Activated CD4-positive, alpha-beta T cell treated with anti-CD3 and anti-CD28 coated beads for 36 hours (primary cell): ENCODE measurements at regions not wholly inside any gene's neighbourhood (a gene's known extent, or its start where the extent isn't known, plus 50 kb on each side); places are given as distances from the start of the nearest gene placed in this dataset.

Experiments
- ATAC-seq: fragments of 200-7000 bp; cut with Tn5 transposase; one replicate; pipeline ENCODE4 v1.10.0; 2021; ENCODE audit warnings: mild to moderate bottlenecking, moderate library complexity
- CTCF ChIA-PET: fragments of 350-600 bp; sonication (Branson Sonifier 250); formaldehyde crosslinking; loops from one replicate; lab custom pipeline; 2021; ENCODE audit warnings: antibody characterized with exemption; lab: Charles Lee
- POLR2A ChIA-PET: fragments of 350-600 bp; sonication (Branson Sonifier 250); formaldehyde crosslinking; loops from one replicate; lab custom pipeline; 2021; ENCODE audit warnings: antibody characterized with exemption, inconsistent platforms; lab: Charles Lee
- DNase-seq: peaks from one replicate; pipeline ENCODE4 v3.0.0-alpha.2; 2020
- H3K27ac Mint-ChIP-seq: one replicate; pipeline ENCODE4 v1.8.0; 2021; ENCODE audit warnings: mixed read lengths
- H3K27me3 Mint-ChIP-seq: one replicate; pipeline ENCODE4 v1.8.0; 2021; ENCODE audit warnings: mixed read lengths
- H3K36me3 Mint-ChIP-seq: one replicate; pipeline ENCODE4 v1.8.0; 2021; ENCODE audit warnings: low read depth, mixed read lengths
- H3K4me1 Mint-ChIP-seq: one replicate; pipeline ENCODE4 v1.8.0; 2021; ENCODE audit warnings: mixed read lengths
- H3K4me3 Mint-ChIP-seq: one replicate; pipeline ENCODE4 v1.8.0; 2021; ENCODE audit warnings: mild to moderate bottlenecking, moderate library complexity, mixed read lengths
- H3K9me3 Mint-ChIP-seq: one replicate; pipeline ENCODE4 v1.8.0; 2021; ENCODE audit warnings: low read depth, mixed read lengths
- intact Hi-C, 2 experiments: fragments of 100-400 bp; cut with DNase I in 1 of 2; cut with micrococcal nuclease in 1 of 2; formaldehyde crosslinking; loops; one replicate each; pipeline versions ENCODE4 v1.14.2 to v1.15.1; 2022 to 2024; cut with DNase I, micrococcal nuclease

- H3K27me3 Mint-ChIP-seq = no peaks in the 10 kb centered on the region
- ChIA-PET POLR2A (no interaction called here), CTCF (no interaction called here)
- H3K36me3 Mint-ChIP-seq = no peaks in the 10 kb centered on the region
- no peaks in the 10 kb centered on the region for H3K4me1 Mint-ChIP-seq
- intact Hi-C loops = no loop called here
- DNase-seq = no peak
- no peak overlapping the region for H3K4me3 Mint-ChIP-seq
- no peak for ATAC-seq
- H3K27ac Mint-ChIP-seq = no peak overlapping the region
- H3K9me3 Mint-ChIP-seq = no peaks in the 10 kb centered on the region
Measured at GRCh38 chr6:77403424-77403823, 59.9 kb downstream of the HTR1B start.

GRCh38 chr6:77401231-77401630 lies 62.1 kb downstream of the HTR1B start:
- H3K4me1 Mint-ChIP-seq = no peaks in the 10 kb centered on the region
- H3K4me3 Mint-ChIP-seq = no peak overlapping the region

GRCh38 chr6:77397561-77397960 lies 65.7 kb downstream of the HTR1B start:
- Mint-ChIP-seq H3K9me3 (peaks cover 2% of the 10 kb centered on the region), H3K27me3 (no peaks in the 10 kb centered on the region), H3K4me3 (no peak overlapping the region), H3K27ac (no peak overlapping the region), H3K4me1 (no peaks in the 10 kb centered on the region), H3K36me3 (no peaks in the 10 kb centered on the region)
- intact Hi-C loops = no loop called here
- ChIA-PET CTCF (no interaction called here), POLR2A (no interaction called here)
- ATAC-seq (no peak), DNase-seq (no peak)

More at GRCh38 chr6:77401231-77401630, 62.1 kb downstream of the HTR1B start:
- Mint-ChIP-seq H3K9me3 (no peaks in the 10 kb centered on the region), H3K27me3 (no peaks in the 10 kb centered on the region), H3K36me3 (no peaks in the 10 kb centered on the region), H3K27ac (no peak overlapping the region)
- DNase-seq = no peak
- intact Hi-C loops = no loop called here
- no peak for ATAC-seq
- CTCF ChIA-PET = no interaction called here
- POLR2A ChIA-PET = no interaction called here

DNA sequence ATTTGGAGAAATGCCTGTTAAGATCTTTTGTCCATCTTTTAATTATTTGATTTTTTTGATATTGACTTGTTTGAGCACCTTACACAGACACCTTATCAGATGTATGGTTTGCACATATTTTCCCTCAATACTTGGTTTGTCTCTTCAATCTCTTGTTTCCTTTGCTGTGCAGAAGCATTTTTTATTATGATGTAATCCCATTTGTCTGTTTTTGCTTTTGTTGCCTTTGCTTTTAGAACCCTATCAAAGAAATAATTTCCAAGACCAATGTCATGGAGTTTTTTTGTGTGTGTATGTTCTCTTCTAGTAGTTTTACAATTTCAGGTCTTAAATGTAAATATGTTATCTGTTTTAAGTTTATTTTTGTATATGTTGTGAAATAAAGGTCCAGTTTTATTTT lies 73.9 kb downstream of the HTR1B start:
- H3K4me1 Mint-ChIP-seq = no peaks in the 10 kb centered on the region
- DNase-seq (no peak), ATAC-seq (no peak)
- no peak overlapping the region for H3K27ac Mint-ChIP-seq
- ChIA-PET CTCF (no interaction called here), POLR2A (no interaction called here)
- intact Hi-C loops = no loop called here
- no peaks in the 10 kb centered on the region for H3K27me3 Mint-ChIP-seq
- no peak overlapping the region for H3K4me3 Mint-ChIP-seq
- H3K9me3 Mint-ChIP-seq = peaks cover 4% of the 10 kb centered on the region
- no peaks in the 10 kb centered on the region for H3K36me3 Mint-ChIP-seq

GRCh38 chr6:77383026-77383425 lies 80.3 kb downstream of the HTR1B start:
- ChIA-PET CTCF (no interaction called here), POLR2A (no interaction called here)
- H3K4me3 Mint-ChIP-seq = no peak overlapping the region
- ATAC-seq = no peak
- no peaks in the 10 kb centered on the region for H3K4me1 Mint-ChIP-seq
- H3K9me3 Mint-ChIP-seq = peaks cover 3% of the 10 kb centered on the region
- H3K27ac Mint-ChIP-seq = no peak overlapping the region
- intact Hi-C loops = no loop called here
- no peaks in the 10 kb centered on the region for H3K27me3 Mint-ChIP-seq
- DNase-seq = no peak
- no peaks in the 10 kb centered on the region for H3K36me3 Mint-ChIP-seq

DNA sequence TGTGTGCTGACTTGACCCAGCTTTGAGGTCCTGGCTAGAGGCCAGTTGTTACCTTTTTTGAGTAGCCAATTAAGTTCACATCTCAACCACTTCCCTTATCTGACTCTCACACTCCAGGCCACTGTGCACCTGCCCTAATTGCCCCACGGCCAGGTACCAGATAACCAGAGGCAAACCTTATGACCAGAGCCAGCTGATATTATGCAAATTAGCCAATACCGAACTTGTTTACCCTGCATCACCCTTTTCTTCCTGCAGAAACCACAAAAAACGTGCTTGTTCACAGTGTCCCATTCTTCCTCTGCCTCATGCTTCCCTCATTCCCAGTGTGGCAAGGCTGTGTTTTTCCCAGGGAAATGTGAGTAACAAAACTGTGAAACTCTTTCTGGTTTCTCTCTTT lies 89.3 kb downstream of the HTR1B start:
- ChIA-PET CTCF (no interaction called here), POLR2A (no interaction called here)
- Mint-ChIP-seq H3K4me1 (no peaks in the 10 kb centered on the region), H3K4me3 (no peak overlapping the region), H3K27ac (no peak overlapping the region), H3K27me3 (peaks cover 2% of the 10 kb centered on the region), H3K36me3 (no peaks in the 10 kb centered on the region), H3K9me3 (peaks cover 5% of the 10 kb centered on the region)
- intact Hi-C loops = no loop called here
- DNase-seq (no peak), ATAC-seq (no peak)

- Mint-ChIP-seq H3K4me1 (no peaks in the 10 kb centered on the region), H3K4me3 (no peak overlapping the region), H3K27me3 (peaks cover 2% of the 10 kb centered on the region), H3K36me3 (no peaks in the 10 kb centered on the region), H3K9me3 (peaks cover 2% of the 10 kb centered on the region), H3K27ac (no peak overlapping the region)
- DNase-seq (no peak), ATAC-seq (no peak)
- CTCF ChIA-PET = no interaction called here
- POLR2A ChIA-PET = no interaction called here
- intact Hi-C loops = no loop called here
Measured at GRCh38 chr6:77371748-77372147, 91.5 kb downstream of the HTR1B start.

DNA sequence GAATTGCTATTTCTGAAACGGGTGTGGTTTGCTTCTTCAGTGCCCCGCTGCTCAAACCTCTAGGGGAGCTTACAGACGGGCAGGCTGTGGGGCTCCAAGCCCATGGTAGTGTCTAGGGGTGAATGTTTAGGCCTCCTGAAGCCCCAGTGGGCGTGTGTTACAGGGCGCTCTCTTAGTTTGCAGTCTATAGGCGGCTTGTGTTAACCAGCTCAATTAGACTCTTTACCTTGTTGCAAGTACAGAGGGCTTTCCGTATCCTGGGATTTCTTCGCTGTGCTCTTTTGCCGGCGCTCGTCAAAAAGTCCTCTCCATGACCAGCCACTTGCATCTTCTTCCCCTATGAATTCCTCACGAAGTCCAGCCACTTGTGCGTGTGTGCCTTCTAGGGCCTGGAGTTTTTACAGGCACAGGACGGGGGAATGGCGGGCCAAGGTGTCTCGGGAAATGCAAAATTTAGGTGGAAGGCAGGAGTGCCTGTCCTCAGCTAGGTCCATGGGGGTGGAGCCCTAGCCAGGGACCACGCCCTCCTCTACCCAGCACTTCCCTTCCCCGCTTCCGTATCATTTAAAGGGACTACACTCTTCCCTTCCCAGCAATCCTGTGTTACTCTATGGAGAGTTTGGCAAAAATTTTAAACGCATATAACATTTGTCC lies 94.5 kb downstream of the HTR1B start:
- H3K4me1 Mint-ChIP-seq = no peaks in the 10 kb centered on the region
- H3K27ac Mint-ChIP-seq = no peak overlapping the region
- DNase-seq (no peak), ATAC-seq (no peak)
- intact Hi-C loops = no loop called here
- H3K4me3 Mint-ChIP-seq = no peak overlapping the region
- peaks cover 2% of the 10 kb centered on the region for H3K27me3 Mint-ChIP-seq
- ChIA-PET CTCF (no interaction called here), POLR2A (no interaction called here)
- H3K9me3 Mint-ChIP-seq = peaks cover 2% of the 10 kb centered on the region
- H3K36me3 Mint-ChIP-seq = no peaks in the 10 kb centered on the region

DNA sequence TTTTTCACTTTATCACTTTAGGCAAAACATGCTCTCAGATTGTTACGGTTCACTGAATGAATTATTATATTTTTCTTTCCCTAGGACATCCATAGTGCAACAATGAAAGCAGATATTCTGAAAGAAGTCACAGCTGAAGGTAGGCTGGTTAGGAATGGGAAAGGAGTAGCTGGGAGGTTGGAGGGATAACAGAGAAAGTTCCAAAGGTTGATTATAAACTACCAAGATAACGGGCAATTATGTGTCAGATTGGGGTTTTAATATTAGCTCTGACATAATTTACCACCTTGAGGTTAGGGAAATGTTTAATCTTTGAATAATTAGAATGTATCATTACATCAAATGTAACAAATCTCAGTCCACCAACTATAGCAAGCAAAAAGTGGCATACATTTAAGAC lies 96.5 kb downstream of the HTR1B start:
- no peak for DNase-seq
- H3K4me1 Mint-ChIP-seq = no peaks in the 10 kb centered on the region
- no peaks in the 10 kb centered on the region for H3K36me3 Mint-ChIP-seq
- ATAC-seq = no peak
- no peak overlapping the region for H3K4me3 Mint-ChIP-seq
- no peak overlapping the region for H3K27ac Mint-ChIP-seq
- intact Hi-C loops = no loop called here
- POLR2A ChIA-PET = no interaction called here
- CTCF ChIA-PET = no interaction called here
- H3K27me3 Mint-ChIP-seq = peaks cover 2% of the 10 kb centered on the region
- peaks cover 7% of the 10 kb centered on the region for H3K9me3 Mint-ChIP-seq

GRCh38 chr6:77363702-77364101 lies 99.6 kb downstream of the HTR1B start:
- Mint-ChIP-seq H3K36me3 (no peaks in the 10 kb centered on the region), H3K27ac (no peak overlapping the region), H3K9me3 (peaks cover 9% of the 10 kb centered on the region), H3K4me1 (no peaks in the 10 kb centered on the region), H3K4me3 (no peak overlapping the region), H3K27me3 (no peaks in the 10 kb centered on the region)
- intact Hi-C loops = no loop called here
- ATAC-seq (no peak), DNase-seq (no peak)
- ChIA-PET POLR2A (no interaction called here), CTCF (no interaction called here)

GRCh38 chr6:77362055-77362454 lies 101.2 kb downstream of the HTR1B start:
- Mint-ChIP-seq H3K4me1 (no peaks in the 10 kb centered on the region), H3K36me3 (no peaks in the 10 kb centered on the region), H3K9me3 (peaks cover 9% of the 10 kb centered on the region), H3K27me3 (no peaks in the 10 kb centered on the region), H3K27ac (no peak overlapping the region), H3K4me3 (no peak overlapping the region)
- DNase-seq = no peak
- ATAC-seq = no peak
- CTCF ChIA-PET = no interaction called here
- intact Hi-C loops = no loop called here
- POLR2A ChIA-PET = no interaction called here

- POLR2A ChIA-PET = no interaction called here
- no peaks in the 10 kb centered on the region for H3K4me1 Mint-ChIP-seq
- no peak for ATAC-seq
- H3K27me3 Mint-ChIP-seq = no peaks in the 10 kb centered on the region
- CTCF ChIA-PET = no interaction called here
- H3K27ac Mint-ChIP-seq = no peak overlapping the region
- DNase-seq = no peak
- H3K9me3 Mint-ChIP-seq = peaks cover 9% of the 10 kb centered on the region
- no peak overlapping the region for H3K4me3 Mint-ChIP-seq
- intact Hi-C loops = no loop called here
- no peaks in the 10 kb centered on the region for H3K36me3 Mint-ChIP-seq
Measured at GRCh38 chr6:77361018-77361417, 102.3 kb downstream of the HTR1B start.

DNA sequence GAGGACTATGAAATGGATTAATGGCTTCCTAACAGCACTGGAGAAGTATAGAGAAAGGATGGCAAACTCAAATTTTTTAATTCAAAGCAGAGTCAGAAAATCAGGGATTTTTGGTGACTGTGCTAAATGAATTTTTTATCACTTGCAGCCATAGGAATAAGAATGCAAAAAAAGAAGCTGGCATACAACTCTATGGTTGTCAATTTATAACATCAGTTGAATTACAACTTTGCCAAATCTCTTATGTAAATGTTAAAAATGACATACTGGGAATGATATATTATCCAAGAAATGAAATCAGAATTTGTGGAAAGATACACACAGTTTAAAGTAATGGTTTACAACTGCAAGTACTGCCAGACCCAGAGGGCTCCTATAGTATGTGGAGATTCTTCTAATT lies 106.5 kb downstream of the HTR1B start:
- Mint-ChIP-seq H3K27ac (no peak overlapping the region), H3K4me3 (no peak overlapping the region), H3K4me1 (no peaks in the 10 kb centered on the region), H3K9me3 (peaks cover 7% of the 10 kb centered on the region), H3K27me3 (no peaks in the 10 kb centered on the region), H3K36me3 (no peaks in the 10 kb centered on the region)
- intact Hi-C loops = no loop called here
- CTCF ChIA-PET = no interaction called here
- DNase-seq (no peak), ATAC-seq (no peak)
- POLR2A ChIA-PET = no interaction called here
